HG02970 (cell line): ENCODE measurements at regions not wholly inside any gene's neighbourhood (a gene's known extent, or its start where the extent isn't known, plus 50 kb on each side); places are given as distances from the start of the nearest gene placed in this dataset.

Source experiments
- ATAC-seq: cut with Tn5 transposase; IDR thresholded peaks from one replicate; pipeline ENCODE4 v1.9.1; 2021; ENCODE audit warnings: mild to moderate bottlenecking, moderate library complexity, moderate number of reproducible peaks; ENCODE audit not compliant: unreplicated experiment, low FRiP score

- ATAC-seq: no peak
Measured at GRCh38 chr6:145445674-145446073, 289.6 kb downstream of the EPM2A start.

- no peak for ATAC-seq
Measured at GRCh38 chr6:145451029-145451428, 284.3 kb downstream of the EPM2A start.

DNA sequence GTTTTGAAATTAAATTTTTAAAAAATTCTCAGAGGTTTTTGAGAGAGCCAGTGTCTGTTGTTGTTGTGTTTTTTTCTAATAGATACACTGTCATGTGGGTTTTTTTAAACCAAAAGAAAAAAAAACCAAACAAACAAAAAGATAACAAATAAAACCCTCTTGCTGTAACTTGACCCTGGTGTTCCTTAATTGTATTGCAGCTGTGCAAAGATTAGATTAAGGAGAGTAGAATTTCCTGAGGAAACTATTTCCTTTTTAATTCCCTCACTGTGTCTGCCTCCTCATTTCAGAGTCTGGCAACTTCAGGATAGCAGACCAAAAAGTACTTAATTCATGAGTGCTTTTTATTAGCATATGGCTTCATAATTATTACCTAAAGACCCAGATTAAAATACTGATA lies 281.9 kb downstream of the EPM2A start:
- ATAC-seq: no peak

DNA sequence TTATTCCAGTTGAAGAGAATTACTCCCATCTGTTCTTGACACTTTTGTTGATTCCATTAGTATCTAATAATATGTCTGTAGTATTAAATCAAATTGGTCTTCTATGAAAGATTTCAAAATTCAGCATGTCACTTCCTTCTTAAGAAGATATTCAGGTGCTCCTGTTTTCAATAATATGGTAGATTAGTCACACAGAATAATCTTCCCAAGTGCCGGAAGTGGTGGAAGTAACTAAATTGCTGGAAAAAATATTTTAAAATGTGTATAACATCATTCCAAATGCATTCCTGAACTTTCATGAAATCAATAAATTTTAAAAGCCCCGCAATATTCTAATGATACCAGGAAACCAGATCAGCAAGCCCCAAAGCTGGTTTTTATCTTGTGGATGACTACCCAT lies 281.3 kb downstream of the EPM2A start:
- no peak for ATAC-seq

GRCh38 chr6:145457556-145457955 lies 277.8 kb downstream of the EPM2A start:
- ATAC-seq: no peak

- no peak for ATAC-seq
Measured at GRCh38 chr6:145468534-145468933, 266.8 kb downstream of the EPM2A start.

DNA sequence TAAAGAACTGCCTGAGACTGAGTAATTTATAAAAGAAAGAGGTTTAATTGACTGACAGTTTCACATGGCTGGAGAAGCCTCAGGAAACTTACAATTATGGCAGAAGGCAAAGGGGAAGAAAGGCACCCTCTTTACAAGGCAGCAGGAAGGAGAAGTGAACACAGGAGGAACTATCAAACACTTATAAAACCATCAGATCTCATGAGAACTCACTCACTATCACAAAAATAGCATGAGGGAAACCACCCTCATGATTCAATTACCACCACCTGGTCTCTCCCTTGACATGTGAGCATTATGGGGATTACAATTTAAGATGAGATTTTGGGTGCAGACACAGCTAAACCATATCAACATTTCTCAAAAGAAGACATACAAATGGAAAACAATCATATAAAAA lies 266.3 kb downstream of the EPM2A start:
- no peak for ATAC-seq

GRCh38 chr6:145475794-145476396 lies 259.4 kb downstream of the EPM2A start:
- no peak for ATAC-seq

- ATAC-seq: no peak
Measured at GRCh38 chr6:145480024-145480423, 255.3 kb downstream of the EPM2A start.

DNA sequence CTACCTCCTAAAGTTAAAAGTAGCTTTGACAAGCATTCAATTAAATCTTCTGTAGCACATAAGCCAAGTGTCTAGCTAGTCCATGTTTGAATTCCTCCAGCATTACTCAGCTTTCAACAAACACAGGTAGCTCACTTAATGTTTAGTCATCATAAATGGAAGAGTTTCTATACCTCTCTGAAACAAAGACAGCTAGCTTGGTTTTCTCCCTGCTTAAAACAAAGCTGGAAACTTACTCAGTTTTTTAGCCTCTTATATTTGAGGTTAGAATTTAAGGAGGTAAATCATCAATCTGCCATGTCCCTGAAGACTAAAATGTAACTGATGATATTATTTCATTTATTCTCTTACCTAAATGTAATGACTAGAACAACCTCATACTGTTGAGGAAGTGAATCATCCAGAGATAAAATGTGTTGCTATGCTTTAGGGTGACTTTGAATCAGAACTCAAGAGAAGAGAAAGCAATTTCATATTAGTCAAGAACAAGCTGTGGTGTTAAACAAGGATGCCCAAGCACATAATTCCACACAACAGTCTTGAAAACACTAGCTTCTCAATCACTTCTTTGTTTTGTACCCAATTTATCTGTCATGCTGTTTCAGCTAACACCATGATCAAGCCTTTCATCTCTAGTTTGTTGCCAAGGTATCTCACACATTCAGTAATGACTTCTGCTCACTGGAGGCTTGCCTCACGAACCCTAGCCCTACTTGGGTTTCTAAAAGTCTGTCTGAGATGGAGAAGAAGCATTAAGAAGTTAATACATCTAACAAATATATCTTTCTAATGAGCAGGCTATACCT lies 251.9 kb downstream of the EPM2A start:
- no peak for ATAC-seq

GRCh38 chr6:145485288-145485687 lies 250.0 kb downstream of the EPM2A start:
- no peak for ATAC-seq

DNA sequence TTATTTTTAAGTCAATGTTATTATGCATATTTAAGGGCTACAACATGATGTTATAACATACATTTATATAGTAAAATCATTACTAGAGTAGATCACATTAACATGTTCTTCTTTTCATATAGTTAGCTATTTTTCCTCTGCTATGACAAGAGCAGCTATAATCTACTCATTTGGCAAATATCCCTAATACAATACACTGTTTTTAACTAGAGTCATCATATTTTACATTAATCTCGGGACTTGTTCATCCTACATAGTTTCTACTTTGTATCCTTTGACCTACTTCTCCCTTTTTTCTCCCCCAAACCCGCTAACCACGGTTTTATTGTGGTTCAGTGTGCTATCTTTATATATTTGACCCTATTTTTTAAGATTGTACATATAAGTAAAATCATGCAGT lies 249.0 kb downstream of the EPM2A start:
- ATAC-seq: no peak

GRCh38 chr6:145489583-145489982 lies 245.7 kb downstream of the EPM2A start:
- no peak for ATAC-seq

- no peak for ATAC-seq
Measured at GRCh38 chr6:145490068-145490467, 245.3 kb downstream of the EPM2A start.

DNA sequence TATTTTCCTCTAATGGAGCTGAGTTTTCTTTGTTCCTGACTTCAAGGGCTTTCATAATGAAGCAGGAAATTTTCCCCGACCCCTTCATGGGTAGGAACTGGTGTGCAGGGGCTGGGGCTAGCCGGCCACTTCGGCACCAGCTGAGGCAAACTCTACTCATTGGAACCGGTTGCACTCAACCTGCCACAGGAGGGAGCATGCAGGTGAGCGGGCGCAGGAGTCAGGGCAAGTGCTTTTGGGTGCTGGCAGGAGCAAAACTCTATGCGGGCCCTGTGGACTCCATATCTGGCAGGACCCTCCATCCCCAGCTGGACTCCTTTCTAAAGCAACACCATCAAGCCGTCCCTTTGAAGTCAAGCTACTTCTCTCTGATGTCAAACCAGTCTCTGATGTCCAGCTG lies 244.2 kb downstream of the EPM2A start:
- no peak for ATAC-seq

DNA sequence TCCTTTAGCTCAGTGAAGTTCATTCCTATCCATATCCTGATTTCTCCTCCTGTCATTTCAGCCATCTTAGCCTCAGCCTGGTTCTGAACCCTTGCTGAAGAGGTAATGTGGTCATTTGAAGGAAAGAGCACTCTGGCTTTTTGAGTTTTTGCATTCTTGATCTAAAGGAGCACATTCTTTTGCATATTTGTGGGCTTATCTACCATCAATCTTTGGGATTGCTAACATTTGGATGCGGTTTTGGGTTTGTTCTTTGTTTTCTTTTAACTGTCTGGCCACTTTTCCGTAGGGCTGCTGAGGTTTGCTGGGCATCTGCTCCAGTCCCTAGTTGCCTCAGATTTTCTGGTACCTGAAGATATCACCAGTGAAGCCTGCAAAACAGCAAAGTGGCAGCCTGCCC lies 238.3 kb downstream of the EPM2A start:
- ATAC-seq: no peak

- ATAC-seq: no peak
Measured at GRCh38 chr6:145498425-145498824, 236.9 kb downstream of the EPM2A start.

DNA sequence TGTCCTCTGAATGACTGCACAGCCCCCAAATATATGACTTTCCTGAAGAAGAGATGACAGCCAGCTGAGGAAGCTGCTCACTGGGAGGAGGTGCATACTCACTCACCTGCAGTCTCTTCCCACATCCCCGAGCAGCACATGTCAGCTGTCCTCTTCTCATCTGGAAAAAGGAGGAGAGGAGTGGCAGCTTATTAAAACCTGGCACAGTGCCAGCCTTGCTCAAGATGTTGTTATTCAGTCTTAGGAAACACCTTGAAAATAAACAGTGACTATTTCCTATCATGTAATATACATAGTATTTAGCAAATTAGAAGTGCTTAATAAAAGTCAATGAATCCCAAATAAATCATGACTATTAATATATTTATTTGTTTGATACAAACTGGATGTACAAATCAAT lies 232.9 kb downstream of the EPM2A start:
- no peak for ATAC-seq

GRCh38 chr6:145506136-145506535 lies 229.2 kb downstream of the EPM2A start:
- no peak for ATAC-seq

GRCh38 chr6:145506565-145506964 lies 228.8 kb downstream of the EPM2A start:
- no peak for ATAC-seq

DNA sequence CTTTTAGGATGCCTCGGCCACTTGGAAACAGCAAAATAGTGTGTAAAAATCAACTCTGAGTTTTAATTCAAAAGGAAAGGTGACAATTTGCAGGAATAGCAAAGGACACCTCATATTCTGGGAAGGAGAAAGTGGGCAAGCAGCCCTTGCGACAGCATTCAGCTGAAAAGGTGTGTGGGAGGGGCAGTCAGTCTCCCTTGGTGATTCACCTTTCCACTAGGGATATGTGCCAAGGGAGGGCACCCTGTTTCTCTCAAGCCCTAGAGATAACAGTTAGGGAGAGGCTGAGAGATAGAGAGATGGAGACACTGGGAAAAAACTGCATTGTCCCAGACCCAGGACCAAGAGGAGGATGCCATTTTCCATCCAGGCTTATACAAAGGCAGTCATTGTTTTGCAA lies 228.1 kb downstream of the EPM2A start:
- ATAC-seq: no peak

- ATAC-seq: no peak
Measured at GRCh38 chr6:145508107-145508506, 227.2 kb downstream of the EPM2A start.
